Stimulated activated naive CD4-positive, alpha-beta T cell (primary cell): ENCODE measurements at regions not wholly inside any gene's neighbourhood (a gene's known extent, or its start where the extent isn't known, plus 50 kb on each side); places are given as distances from the start of the nearest gene placed in this dataset.

ENCODE experiments used
- DNase-seq, 6 experiments: peaks; one replicate each; lab custom pipeline; 2025; lab: John Stamatoyannopoulos, UW

DNA sequence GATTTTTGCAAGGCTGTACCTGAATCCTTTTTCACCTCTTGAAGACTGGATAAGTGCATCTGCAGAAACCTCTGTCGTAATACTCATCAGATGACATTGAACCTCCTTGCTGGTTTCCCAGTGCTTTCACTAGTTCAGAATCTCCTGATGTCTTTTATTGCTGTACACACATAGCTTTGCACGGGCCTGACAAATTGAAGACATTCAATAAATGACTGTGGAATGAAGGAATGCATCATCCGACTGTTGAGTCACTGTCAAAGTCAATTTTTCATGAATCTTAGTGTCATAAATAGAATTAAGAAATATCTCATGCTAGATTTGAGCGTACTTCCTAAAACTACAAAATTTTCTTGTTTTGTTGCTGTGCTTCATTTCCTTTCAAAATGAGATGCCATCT is 598.2 kb upstream of the MAP3K7 start:
- DNase-seq: no peak

DNA sequence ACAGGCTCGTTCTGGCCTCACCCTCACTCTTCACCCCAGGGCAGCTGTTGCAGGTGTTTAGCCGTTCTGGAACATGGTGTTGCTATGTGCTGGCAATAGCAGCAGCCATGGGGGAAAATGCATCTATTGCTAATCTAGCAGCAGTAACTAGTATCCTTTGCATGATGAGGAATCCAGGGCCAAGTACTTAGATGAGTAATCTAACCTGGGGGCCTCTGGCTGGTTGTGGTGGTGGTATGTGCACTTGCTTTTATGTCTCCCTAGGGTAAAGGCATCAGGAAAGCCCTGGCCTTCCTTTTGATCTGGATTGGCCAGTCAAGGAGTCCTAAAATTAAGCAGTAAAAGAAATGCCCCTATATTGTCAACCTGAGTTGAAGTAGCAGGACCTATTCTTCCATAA is 594.5 kb upstream of the MAP3K7 start:
- no peak for DNase-seq

DNA sequence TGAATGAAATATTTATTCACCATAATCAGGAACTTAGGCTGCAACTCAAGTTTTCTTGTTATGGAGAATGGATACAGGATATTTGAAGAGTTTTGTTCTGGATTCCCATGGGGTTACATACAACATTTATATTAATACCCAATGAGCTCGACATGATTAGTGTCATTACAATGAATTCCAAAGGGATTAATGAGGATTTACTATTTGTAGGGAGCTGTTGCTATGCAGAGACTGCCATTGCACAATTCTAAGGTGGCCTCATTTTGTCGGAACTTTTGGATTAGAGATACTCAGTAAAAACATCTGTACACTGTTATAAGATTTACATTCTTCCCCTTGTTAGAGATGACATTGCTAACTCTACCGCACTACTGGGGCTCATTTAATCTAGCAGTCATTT is 586.8 kb upstream of the MAP3K7 start:
- DNase-seq: no peak

DNA sequence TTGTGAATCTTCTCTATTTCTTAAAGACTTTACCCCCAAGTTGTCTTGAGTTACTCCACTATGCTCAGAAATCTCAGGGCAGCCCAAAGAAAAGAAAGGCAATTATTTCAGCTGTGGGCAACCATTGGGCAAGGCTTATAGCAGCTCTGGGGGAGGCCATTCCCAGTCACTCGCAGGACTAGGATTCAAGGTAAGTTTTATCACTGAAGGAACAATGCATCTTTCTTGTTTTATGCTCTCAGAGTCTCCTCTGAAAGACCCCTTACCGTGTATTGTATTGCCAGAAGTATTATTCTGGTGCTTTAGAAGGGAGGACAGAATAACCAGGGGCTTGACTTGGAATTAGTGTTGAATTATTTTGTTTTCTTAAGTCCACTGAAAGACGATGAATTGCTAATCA is 586.3 kb upstream of the MAP3K7 start:
- DNase-seq: no peak

DNA sequence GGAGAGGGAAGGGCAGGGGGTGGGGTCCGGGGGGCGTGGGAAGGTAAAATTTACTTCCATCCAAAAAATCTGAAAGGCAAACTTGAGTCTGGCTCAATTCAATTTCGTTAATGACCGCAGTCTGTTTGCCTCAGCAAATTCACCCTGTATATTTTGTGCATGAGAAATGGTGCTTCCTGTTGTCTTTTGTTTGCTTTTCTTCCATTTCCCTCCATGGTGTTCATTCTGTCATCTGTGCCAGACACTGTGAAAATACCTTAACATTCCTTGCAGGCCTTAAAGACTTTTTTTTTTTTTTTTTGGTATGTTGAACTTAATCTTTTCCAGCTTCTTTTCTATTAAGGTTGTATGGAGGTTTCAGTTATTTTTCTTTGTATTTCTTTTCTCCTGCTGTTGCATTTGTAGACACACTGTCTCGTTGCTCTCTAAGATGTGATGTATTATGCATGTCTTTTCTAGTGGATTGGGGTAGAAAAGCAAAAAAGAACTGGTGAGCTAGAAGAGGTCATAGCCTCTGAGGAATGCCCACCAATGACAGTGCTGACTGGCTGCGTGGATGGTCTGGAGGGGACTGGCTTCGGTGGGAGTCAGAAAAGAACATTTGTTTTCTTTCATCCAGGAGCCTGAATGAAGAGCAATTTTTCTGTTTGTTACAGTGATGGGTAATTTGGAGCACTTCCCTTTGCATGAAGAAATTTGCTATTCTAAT is 585.0 kb upstream of the MAP3K7 start:
- DNase-seq: no peak

DNA sequence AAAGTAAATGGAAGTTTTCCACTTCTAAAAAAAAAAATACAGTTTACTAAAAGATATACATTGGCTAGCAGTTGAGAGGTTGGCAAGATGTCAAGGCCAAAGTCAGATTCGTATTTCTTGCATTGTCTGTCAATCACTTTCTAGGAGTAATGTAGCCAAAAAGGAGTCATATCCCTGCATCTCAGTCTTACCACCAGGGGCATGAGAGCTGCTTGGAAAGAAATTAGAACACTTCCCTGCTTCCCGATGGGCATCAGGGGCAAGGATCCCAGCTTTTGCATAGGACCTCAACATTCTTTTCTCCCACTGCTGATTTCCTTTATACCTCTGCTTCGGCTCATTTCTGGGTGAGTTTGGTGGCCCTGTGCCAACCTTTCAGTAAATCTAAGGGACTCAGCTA is 581.0 kb upstream of the MAP3K7 start:
- no peak for DNase-seq

DNA sequence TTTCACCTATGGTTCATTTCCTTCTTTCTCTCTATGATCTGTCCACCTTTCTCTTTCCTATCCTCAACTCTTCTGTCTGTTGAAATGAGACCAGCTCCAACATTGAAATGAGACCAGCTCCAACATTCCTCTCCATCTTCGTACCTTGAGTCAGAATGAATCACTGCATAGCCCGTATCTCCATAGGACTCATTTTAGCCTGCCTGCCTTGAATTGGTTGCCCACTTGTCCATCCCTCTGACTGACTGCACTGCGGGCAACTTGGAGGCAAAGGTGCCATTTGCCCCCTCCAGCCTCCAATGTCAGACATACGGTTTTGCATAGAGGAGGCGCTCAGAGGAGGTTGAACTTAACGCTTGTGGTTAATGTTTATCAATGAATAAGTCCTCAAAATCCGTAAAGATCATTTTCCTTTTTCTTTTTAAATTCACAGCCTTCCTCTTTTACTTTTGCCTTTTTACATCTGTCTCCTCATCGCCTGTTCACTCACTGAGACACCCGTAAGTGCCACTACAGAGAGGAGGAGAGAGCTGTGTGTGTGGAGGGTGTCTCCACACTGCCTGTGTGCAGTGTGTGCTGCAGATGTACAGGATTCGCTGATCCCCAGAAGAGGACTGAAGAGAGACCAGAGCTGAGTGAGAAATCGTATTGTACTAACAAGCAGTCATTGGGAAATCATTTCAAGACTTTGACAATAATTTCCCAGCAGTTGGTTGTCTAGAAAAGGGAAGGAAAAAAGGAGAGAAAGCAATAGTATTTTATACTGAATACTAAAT is 579.6 kb upstream of the MAP3K7 start:
- DNase-seq: no peak

DNA sequence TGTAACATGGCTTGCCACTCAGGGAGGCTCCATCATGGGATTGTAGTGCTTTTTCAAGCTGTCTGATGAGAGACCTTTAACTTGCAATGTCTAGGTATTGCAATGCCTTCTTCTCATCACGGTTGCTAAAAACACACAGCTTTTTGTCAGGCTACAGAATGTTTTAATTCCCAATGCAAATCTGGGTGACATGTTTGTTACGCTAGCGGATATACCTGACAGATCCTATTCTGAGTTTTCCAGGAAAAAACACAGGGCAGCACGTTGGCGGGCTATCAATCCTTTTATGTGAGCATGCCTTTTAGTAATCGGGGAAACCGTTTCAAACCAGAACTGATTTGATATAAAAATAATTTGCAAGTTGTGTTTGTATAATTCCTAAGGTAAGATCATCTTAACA is 577.2 kb upstream of the MAP3K7 start:
- no peak for DNase-seq

DNA sequence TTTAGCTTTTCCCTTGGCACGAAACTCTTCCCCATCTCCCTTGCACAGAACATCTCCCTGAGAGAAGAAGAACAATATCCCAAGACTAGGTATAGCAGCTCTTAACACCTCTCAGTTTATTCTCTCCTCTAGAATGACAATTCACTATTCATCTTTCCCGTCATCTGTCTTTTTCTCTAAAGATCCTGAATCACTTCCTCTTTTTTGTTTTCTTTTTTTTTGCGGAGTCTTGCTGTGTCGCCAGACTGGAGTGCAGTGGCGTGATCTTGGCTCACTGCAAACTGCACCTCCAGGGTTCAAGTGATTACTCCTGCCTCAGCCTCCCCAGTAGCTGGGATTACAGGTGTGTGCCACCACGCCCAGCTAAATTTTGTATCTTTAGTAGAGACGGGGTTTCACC is 574.4 kb upstream of the MAP3K7 start:
- DNase-seq: no peak

DNA sequence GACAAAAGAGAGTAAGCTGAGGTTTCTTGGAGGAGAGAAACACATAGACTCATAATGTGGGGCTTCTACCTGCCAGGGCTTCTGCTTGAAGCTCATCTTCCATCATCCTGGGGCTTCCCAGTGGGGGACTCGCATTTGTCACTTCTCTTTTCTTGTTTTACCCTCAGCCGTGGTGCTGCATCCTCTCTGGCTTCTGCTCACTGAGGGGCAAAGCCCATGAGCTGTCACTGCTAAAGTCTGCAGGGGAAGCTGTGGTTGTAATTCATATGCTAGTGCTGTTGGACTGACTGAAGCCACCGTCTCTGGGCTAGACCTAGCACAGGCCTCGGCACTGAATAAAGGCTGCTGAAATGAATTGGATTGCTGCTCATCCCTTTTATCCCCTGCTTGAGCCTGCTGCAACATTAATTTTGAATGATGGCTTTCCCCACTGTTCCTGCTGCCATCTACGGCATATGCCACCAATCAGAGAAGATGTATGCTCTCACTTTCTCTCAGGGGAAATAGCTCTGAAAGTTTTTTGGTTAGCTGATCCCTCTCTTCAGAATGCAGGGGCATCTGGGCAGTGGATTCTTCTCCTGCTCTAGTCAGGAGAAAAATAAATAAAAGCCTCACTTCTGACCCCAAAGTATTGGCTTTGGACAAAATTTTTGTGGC is 568.4 kb upstream of the MAP3K7 start:
- no peak for DNase-seq

DNA sequence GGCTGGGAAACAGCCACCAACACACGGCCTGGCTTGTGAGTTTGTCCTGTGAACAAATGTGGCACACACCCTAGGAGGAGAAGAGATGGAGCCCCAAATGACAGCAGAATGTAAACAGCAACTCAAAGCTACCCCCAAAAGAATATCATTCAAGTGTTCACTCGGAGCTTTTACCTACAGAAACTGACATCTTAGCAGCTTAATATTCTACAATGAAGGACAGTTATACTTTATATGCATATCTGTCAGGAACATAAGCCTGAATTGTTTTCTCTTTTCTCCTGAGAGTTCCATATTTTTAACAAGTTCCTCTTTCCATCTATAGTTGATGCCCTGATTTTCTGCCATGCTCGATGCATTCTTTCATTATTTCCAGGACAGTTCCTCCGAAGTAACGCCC is 566.0 kb upstream of the MAP3K7 start:
- DNase-seq: no peak

DNA sequence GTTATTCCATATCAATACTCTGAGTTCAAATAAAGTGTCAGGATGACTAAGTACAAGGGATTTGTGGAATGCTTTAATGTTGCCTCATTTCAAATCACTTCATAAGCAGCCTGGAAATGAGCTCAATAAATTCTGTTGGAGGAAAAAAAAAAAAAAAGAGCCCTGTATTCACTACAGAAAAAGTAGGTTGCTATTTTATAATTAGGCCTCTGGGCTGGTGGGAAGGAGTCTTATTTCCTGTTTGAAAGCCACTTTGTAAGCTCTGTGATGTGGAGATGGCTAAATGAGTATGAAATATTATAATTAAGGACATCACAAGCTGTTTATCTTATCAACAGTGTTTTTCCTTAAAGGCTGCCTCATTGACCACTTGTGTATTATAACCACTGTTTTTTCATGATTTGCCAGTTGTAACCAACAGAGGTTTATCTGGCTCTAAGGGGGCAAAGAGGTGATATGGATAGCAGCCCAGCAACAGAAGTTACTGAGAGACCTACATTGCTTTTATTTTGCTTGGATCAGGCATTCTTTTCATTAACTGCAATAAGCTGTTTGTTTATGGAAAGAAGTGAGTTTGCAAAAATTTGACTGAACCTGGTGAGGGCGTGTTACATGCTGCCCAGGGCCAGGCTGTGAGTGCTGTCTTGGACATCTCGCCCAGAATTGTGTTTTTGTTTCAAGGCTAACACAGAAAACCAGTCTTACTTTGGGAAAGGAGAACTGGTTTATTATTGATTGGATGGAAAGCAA is 563.3 kb upstream of the MAP3K7 start:
- no peak for DNase-seq

DNA sequence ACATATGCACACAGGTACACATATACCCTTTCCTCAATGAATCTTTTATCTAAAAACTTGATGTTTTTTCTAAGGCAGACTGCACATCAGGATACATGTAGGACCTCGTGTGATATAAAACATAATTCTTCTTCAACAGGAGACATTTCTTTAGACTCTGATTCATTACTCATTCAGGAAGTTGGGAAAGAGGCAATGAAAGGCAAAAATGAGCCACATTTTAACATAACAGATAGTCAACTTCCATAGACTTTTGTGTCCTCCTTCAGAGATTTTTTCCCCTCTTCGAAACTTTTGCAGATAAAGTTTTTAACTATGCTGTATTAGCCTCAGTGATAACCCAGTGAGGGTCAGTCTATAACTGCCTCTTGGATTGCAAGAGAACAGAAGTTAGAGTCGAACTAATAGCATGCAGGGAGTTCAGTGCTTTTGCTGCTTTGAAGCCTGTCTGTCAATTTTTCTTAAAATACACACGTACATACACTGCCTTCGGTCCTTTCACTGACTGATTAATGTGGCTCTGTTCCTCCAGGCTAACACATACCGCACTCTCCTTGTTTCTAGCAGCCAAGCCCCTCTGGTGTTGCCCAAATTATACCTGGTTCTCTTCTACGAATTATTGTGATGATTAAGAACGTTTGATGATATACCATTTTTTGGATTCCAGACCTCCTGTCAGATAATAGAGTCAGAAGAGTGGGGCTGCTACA is 562.5 kb upstream of the MAP3K7 start:
- DNase-seq: no peak

DNA sequence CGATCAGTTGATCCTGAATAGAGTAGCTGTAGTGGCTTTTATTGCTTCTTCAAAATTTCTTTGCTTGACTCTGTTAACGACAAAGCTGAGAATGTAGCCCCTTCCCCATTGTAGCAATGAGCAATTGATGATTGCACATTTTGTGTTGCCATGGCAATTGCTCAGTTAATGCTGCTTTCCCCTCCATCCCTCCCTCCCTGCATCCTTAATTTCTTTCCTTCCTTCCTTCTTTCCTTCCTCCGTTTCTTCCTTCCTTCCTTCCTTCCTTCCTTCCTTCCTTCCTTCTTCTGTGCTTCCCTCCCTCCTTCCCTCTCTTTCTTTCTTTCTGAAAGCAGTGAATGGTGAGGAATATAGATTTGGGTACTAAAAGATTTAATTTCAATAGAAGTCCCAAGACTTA is 557.3 kb upstream of the MAP3K7 start:
- DNase-seq: no peak

DNA sequence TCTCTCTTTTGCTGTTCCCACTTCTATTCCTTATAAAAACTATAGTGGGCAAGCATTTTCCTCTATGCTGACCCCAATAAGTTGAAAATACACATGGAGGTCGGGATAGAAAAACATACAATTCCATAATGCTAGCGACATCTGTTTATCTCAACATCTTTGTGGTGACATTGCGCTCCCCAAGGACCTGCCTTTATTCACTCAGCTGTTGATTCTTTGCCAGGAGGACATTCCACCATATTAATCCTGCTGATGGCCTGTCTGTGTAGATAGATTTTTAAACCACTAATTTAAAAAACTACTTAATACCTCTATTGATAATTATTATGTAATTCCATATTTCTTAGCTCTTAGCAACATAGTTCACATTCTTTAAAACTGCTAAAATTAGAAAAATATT is 555.3 kb upstream of the MAP3K7 start:
- DNase-seq: no peak

DNA sequence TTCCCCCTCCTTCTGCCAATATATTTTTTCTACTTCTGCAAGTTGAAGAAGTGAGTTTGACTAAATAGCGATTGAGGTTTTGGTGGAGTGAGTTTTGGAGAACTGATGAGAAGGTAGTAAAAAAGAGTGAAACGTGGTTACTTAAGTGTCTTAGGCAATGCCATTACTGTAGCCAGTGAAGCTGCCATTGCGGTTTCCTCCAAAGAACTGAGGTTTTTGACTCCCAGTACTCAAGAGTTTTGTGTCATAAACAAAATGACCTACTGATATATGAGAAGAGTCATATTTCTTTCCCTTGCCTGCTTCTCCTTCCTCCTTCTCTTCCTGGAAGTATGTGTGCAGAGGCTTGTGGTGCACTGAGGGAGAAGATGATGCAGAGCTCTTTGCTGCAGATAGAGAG is 554.5 kb upstream of the MAP3K7 start:
- no peak for DNase-seq

DNA sequence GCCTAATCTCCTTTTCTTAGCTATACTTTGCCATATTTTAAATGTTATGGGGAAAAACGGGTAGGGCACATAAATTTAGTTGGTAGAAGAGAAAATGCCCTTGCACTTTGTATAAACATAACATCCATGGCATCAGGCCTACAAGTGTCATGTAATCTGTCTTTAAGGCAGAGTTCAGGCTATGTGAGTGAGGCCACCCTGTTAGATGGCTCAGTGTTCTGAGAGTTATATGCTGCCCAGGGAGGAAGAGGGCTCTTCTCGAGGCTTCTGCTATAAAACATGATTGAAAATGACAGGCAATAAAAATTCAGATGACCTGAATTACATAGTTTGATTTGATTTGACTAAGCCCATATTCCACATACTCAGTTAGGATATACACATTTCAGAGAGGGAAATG is 553.6 kb upstream of the MAP3K7 start:
- DNase-seq: no peak

DNA sequence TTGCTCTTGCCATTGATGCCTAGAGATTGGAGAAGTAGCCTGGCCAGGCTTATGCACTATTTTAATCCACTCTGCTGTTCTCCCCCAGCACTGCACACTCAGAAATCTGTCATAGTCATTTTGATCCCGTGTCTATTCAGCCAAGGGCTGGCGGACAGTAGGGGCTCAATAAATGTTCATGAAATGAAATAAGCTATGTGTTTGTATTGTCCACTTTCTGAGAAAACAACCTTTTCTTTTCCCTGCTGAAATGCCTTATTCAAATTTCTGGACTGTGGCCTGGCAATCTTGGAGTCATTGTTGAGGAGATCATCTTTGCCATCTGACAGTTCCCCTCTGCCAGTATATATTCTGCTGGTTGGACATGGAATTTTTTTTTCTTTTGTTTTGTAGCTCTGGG is 550.4 kb upstream of the MAP3K7 start:
- DNase-seq: no peak

DNA sequence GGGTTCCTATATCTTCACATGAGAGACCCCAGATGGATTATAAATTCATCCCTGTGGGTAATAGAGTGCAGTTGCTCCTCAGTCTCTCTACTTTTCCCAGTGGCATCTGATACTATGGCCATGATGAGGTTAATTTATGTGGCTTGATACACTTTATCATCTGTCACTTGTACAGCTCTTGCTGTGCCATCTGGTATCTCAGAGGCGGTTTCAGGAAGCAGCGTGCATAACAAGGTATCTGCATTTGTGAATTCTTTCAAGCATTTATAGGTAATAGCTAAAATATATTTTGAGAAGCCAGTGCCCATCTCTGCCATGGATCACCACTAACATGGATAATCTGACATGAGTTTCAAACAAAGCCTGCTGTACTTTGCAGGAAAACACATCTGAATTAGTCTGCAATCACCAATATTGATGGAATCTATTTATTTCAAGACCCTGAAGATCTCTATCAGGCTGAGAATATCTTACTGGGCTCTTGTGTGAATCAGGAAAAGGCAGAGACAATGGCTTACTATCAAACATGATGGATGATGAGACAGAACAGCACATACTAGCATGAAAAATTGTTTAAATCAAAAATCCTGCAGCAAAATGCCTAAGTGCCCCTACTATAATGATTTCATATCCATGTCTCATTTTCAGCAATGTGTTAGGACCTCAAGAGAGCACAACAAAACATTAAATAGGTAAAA is 548.7 kb upstream of the MAP3K7 start:
- no peak for DNase-seq

DNA sequence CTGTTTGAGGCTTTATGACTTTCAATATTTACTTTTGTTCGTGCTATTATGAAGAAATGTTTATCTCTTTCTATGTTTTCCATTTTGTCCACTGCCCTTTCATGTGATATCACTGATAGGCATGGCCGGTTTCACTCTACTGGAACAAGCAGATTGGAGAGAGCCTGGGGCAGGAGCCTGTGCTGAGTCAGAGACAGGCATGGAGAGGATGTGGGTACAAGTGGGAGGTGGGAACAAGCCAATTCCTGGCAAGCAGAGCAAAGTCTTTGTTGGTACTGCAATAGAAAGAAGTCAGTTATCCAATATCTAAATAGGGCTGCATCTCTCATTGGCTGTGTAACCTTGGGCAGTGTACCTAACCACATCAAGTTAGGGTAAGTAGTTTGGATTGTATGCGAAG is 545.6 kb upstream of the MAP3K7 start:
- no peak for DNase-seq

DNA sequence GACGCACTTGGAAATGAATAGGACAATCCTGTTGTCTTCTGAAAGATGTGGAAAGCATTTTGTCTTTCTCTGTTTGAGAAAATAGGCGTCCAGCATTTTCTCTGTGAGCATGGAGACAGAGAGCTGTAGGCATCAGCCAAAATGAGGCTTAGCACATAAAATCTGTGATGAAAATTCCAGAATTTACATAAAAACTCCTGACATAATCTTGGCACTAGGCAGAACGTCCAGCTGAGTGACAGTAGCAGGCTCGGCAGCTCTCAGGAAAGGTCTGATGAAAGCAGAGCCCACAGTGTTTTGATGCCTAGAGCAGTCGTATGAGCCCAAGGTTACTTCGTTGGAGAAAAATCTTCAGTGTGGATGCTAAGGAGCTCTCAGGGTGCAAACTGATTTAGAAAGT is 543.3 kb upstream of the MAP3K7 start:
- DNase-seq: no peak
